Fibroblast of skin of right quadriceps (primary cell): ENCODE measurements at regions not wholly inside any gene's neighbourhood (a gene's known extent, or its start where the extent isn't known, plus 50 kb on each side); places are given as distances from the start of the nearest gene placed in this dataset.
A peak's percentile ranks its signal among the peaks of the same experiment; 100 is the strongest.

Experiments used
- DNase-seq: peaks from one replicate; pipeline ENCODE4 v3.0.0-alpha.2; 2013

DNA sequence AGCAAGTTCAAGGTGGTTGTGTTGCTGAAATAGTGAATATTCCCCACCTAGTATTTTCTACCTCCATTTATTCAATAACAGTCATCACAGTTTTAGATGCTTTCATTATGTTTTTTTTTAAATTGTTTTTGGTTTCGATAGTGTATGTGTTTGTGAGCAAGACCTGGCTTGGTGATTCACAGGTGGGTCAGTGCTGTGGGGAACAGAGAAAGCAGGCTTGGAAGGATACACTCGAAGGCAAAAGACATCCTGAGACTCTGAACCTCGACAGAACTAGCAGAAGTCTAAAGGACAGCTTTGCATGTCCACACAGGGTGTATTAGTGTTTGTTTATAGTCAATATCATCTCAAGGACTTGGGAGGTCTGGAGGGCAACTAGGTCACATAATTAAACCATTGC is 551.5 kb downstream of the RIT2 start:
- no peak for DNase-seq

DNA sequence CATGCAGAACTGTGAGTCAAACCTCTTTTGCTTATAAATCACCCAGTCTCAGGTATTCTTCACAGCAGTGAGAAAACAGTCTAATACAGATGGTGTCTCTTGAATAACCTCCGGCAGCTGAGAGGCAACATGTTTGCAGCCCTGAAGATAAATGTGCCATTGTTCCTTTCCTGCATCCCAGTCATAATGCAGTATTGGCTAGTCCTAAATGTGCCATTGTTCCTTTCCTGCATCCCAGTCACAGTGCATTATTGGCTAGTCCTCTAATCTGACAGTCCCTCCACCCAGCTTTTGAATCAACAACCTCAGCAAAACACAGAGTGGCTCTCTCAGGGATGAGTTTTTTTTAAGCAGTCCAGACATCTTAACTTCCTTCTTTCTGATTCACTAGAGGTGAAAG is 550.7 kb downstream of the RIT2 start:
- no peak for DNase-seq

DNA sequence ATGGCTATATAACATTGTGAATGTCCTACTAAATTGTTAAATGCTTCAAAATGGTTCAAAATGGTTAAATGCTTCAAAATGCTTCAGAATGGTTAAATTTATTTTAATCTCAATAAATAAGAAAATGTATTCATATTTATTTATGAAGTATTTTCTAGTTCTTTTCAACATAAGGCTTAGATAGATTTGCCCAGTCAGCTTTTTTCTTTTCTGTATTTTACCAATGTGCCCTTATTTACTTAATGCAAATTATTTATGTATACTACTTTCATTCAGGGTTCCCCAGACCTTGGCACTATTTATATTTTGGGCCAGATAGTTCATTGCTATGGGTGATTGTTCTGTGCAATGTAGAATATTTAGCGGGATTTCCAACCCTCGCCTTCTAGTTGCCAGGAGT is 546.7 kb downstream of the RIT2 start:
- no peak for DNase-seq

DNA sequence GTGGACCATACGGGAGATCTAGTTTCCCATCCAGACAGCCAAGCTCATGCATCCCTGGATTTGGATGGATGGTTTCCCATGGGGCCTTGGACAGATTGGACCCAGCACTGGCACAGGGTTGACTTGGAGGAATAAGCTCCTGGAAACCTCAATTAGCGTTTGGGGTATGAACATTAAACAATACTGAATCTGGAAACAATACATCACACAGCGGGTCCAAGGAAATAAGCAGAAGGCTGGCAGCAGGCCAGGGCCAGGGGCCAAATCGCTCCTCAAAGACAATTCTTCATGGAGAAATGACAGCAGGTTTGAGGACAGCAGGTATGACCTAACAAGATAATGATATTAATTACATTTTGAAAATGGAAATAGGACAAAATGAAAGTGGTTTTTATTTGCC is 540.6 kb downstream of the RIT2 start:
- DNase-seq, result no peak

DNA sequence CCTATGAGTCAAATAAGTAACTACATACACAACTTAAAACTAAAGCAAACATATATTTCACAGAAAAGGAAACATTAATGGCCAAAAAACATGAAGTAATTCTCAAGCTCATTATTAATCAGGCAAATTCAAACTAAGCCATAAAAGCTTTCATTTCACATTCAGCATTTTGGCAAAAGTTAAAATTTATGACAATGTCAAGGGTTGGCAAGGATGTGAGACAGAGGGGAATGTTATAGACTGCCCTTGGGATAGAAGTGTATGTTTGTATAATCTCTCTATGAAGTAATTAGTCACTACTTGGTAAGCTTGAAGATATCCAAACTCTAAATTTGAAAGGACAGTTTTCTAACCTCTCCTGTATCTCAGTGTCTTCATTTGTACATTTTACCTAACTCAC is 539.4 kb downstream of the RIT2 start:
- DNase-seq, result no peak

DNA sequence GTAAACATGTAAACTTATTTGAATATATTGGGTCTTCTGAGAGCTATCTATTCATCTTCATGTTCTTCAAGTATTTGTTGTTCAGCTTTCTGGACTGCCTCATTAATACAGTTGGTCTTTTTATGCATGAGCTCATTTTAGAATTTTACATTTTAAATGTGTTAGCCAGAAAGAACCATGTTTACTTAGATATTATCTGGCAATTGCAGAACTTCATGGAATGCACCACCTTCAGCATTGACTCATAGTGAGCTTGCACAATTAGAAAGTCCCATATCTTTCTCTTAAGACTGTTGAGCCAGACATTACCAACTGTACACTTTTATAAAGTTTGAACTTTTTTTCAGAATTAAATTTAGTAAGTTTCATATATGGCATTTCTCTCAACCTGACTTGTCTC is 536.7 kb downstream of the RIT2 start:
- peak; percentile 16 for DNase-seq

DNA sequence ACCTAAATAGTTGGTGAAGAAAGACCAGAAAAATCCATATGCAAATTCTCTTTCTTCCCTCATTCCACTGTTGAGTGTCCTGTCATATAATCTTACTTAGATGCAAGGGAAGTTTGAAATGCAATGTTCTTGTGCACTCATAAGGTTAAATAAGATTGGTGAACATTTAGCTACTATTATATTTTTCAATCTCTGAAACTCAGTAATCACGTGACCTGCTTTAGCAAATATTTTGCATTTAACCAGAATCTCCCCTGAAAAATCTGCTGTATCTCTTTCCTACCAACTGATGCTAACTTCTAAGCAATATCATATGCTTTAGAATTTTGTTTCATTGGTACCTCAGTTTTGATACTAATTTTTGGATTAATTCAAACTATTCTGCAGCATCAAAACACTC is 533.2 kb downstream of the RIT2 start:
- no peak for DNase-seq

DNA sequence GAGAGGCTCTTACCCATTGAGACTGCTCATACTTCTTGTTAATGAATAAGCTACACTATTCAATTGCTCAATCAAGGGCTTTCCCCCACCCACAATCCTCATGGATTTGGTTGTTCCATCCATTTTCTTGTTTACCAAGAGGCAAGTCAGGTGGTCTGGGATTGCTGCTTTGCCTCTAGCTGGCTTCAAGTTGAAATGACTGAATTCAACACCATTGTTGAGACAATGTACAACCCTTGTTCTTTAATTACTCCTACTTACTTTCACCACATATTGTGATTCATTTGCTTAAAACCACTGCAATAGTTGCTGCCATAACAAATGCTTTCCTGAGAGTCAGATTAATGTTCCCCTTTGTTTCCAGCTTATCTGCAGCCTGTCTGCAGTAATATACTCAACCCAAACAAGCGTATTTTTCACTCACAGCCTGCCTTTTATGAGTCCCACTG is 532.2 kb downstream of the RIT2 start:
- no peak for DNase-seq

DNA sequence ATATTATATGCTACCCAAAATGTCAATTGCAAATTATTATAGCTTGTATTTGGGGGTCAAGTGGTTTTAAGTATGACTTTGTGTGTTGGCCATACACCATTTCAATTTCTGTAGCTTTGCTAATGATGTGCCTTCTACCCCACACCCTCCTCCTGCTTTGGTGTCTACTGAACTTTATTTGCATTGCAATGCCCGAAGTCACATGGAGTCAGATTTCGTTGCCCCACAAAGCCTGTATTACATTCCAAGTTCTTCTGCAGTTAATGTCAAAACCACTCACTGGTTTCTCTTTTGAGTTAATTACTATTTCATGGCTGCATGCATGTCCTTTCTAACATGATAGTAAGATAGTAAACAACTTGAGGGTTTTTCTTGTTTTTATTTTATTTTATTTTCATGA is 528.9 kb downstream of the RIT2 start:
- DNase-seq, result no peak

DNA sequence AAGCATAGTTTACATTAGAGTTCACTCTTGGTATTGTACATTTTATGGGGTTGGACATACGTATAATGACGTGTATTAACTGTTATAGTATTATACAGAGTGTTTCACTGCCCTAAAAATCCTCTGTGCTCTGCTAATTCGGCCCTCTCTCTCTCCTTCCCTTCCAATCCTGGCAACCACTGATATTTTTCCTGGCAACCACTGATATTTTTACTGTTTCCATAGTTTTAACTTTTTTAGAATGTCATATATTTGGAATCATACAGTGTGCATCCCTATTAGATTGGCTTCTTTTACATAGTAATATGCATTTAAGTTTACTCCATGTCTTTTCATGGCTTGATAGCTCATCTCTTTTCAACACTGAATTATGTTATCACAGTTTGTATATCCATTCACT is 526.7 kb downstream of the RIT2 start:
- no peak for DNase-seq

DNA sequence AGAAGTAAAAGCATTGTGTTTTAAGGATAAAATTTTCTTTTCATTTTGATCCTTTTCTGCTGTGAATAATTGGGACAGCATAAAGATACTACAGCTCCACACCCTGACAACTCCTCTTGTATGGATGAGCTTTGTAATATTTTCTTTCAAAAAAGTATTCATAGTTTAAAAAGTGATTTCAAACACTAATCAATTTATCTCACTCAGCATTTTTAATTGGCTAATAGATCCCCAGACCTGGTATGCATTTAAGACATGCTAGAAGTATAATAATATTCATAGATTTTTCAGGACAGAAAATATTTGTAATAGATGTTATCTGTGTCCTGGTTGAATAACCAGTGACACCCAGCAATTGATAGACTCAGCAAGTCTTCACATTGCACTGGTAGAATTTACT is 510.7 kb downstream of the RIT2 start:
- DNase-seq, result no peak

DNA sequence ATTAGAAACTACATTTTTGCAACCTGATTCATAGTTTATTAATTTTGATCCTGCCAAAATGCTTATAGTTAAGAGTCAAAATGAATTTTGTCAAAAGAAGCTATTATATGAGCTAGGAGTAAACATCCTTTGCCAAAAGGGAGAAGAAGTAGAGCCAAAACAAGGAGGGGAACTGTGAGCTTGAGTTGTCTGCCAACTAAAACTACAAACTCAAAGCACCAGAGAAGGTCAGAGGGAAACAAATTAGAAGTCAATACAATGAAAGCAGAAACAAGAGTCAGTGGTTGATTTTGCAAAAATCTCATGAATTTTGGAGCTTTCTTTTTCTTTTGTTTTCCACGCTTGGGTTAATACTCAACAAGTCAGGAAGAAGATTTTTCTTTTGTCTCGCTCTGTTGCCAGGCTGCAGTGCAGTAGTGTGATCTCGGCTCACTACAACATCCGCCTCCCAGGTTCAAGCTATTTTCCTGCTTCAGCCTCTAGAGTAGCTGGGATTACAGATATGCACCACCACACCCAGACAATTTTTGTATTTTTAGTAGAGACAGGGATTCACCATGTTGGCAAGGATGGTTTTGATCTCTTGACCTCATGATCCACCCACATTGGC is 508.5 kb downstream of the RIT2 start:
- DNase-seq, result no peak

DNA sequence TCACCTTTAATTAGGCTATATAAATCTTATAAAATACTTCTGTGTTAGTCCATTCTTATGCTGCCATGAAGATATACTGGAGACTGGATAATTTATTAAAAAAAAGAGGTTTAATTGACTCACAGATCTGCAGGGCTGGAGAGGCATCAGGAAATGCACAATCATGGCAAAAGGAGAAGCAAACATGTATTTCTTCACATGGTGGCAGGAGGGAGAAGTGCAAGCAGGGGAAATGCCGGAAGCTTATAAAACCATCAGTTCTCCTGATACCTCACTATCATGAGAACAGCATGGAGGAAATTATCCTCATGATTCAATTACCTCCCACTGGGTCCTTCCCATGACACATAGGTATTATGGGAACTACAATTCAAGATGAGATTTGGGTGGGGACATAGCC is 504.4 kb downstream of the RIT2 start:
- DNase-seq, result no peak

DNA sequence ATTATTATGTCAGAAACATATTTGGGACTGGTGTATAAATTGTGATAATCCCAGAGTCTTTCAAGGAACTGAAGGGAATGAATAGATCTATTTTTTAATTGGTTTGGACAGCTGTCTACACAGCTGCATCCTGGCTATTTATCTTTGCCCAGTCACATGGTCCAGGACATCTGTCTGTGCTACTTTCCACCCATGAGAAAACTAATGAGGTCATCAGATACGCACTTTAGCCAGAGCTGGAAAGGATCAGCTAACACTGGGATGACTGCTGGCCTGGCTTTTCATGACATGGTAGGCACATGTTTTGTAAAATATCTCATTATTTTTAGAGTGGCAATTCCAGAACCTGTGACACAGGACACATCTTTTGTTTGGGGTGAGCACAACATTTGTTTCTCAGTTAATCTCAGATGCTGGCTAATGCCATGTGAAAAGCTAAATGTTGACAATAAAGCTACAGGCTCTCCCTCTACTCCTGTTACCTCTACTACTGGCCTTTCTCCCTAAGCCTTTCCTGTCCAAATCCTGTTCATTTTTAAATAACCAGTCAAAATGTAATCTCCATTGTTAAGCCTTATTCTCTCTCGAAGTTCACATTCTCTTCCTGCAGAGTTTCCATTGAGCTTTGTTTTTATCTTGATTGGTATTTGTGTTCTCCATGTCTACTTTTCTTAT is 500.7 kb downstream of the RIT2 start:
- no peak for DNase-seq

DNA sequence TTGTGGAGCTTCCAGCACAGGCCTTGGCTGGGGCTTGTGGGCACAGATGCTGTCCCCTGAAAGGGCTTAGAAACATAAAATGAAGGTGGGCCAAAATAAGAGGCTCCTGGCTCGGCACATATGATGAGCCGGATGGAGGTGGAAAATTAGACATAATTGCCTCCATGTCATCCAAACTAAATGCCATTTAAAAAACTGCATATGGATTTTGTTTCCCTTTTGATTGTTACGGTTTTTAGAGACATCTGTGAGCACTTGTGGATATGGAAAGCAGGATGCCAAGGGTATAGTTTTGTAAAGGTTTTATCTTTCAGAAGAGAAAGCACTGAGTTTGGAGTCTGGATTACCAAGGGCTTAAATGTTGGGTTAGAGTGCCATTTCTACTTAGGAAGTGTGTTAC is 498.3 kb downstream of the RIT2 start:
- no peak for DNase-seq

DNA sequence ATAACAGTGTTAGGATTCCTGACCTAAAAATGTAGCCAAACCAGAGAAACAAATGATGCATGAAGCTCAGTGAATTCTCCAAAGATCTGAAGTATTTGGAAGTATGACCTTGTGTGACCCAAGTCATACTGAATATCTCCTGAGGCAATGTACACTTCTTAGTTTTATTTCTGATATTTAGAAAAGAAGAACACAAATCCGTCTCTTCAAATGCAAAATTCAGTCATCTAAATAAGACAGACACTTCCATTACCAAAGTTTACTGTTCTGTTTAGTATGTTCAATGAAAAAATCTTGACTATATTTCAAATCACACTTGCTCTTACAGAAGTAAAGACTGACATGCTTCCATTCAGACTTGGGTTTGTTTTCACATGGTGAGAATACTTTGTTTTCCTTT is 495.7 kb downstream of the RIT2 start:
- DNase-seq, result no peak

DNA sequence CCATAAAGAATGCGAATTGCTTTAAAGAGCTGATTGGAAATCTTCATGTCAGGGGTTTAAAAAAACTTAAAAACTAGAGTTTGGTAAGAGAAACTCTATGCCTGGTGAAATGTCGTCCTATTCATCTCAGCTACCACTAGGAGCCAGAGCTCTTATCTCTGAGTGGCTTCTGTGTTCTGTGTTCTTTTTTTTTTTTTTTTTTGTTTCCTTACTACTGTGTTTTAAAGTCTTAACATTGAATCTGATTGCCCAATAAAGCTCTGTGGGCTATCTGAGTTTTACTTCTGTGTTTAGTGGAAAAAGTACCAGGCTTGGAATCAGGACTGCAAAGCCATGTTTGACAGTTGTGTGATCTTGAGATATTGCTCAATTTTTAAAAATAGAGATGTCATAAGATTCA is 494.8 kb downstream of the RIT2 start:
- no peak for DNase-seq

DNA sequence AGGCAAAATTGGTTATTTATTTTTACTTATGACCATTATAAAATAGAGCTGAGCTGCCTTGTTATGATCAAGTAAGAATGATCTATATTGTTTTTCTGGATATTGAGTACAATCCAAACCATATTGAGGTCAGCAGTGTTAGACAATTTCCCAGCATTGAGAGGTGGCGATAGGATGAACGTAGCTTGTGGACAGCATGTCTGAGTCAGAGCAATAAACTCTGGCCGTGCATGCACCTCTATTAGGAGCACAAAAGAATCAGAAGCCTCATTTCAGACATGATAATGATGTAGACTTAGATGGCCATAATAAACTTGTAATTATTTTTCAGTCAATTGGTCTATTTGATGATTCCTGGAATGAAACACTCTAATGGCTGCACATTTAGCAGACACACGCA is 491.6 kb downstream of the RIT2 start:
- DNase-seq, result no peak

DNA sequence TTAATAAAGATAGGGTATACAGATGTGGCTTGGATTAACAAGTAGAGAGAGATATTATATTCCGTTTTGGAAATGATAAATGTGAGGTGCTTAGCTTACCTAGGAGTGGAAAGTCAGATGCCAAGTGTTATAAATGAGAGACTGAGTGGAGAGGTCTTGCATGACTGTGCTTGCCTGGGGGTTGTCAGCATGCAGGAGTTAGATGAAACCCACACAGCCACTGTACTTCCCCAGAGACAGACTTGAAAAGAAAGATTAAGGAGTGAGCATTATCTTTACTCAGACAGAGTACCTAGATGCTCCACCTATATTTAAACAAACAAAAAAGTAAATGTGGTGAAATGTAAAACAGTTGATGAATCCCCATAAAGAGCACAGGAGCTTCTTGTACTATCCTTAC is 482.7 kb downstream of the RIT2 start:
- DNase-seq, result no peak

DNA sequence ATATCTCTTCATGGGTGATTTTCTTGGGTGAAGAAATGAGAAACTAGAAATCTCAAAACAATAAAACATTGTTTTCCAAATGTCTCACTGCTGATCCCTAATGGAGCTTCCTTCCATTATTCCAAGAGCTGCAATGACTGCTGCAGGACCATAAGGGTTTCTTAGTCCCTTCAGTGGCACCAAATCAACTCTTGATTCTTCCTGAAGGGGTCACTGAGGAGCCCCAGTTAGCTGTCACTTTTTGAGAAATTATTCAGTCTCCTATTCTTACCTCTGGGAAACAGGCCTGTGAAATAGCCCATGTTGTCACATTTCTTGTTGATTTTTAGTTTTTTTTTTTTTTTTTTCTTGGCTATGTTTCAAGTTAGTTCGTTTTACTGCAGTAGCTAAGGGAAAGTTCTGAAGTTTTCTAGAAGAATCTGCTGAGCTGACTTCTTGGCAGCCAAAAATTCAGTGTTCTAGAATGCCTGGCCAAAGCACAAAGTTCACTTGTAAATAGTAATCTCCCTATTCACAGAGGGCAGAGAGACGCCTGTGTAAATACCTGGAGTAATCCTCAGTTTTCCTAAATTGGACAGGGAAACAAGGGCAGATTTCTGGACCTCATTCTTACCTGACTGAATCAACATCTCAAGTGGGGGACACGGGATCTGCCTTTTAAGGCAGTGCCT is 480.0 kb downstream of the RIT2 start:
- no peak for DNase-seq

DNA sequence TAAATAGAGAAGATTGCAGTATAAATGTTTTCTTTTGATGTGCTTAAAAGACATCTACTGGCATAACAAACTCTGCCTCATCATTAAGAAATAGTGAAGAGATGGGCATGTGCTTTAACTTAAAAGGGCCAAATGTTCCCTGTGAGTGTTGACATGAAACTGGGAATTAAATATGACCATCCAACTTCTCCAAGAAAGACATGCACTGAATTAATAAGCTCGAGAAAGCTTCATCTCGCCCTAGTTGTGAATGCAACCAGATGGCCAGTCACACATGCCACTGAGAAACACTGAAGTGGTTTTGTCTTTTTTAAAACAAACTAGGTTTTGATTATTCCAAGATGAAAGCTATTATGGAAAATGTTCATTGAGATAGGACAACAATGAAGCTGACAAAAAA is 479.2 kb downstream of the RIT2 start:
- no peak for DNase-seq

DNA sequence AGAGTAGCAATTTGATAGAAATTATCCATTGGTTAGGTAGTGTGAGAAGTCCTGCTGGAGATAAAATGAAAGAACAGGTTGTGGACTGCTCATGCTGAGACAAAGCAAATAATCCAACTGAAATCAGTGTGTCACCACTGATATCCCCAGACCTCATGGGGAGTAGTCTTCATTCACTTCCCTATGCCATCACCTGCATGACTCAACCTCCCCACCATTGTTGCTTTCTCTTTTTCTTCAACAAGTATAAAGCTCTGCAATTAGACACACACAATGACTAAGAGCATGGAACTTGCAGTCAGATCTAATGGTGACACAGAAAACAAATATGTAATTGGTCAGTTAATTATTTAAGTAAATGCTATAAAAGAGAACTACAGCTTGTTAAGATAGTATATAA is 475.3 kb downstream of the RIT2 start:
- no peak for DNase-seq

DNA sequence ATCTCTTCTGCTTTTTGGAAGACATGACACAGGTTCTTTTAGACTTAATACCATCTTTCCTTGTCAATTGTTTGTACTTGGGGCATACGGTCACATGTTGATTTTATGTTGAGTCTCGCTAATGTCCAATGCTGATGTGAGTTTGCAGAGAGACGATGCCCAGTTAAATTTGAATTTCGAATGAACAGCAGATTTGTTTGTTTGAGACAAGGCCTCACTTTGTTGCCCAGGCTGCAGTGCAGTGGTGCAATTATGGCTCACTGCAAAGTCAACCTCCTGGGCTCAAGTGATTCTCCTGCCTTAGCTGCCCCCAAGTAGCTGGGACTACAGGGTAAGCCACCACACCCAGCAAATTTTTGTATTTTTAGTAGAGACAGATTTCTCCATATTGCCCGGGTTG is 473.5 kb downstream of the RIT2 start:
- DNase-seq, result no peak

DNA sequence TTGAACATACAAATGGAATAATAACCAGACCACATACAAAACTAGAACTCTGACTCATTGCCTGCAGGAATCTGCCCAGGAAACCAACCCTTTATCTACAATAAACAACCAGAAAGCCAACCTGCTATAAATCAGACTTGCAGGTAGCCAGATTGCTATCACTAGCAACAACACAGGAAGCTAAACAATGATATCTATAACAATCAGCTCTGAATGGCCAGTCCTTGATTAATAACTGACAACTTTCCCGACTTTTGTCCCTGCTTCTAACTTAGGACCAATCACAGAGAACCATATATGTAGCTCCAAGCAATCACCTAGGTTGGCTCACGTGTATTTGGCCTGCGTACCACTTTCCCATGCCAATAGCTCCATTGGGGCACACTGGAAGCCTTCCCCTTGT is 470.8 kb downstream of the RIT2 start:
- no peak for DNase-seq
